Neural cell (in vitro differentiated cells): ENCODE measurements at regions not wholly inside any gene's neighbourhood (a gene's known extent, or its start where the extent isn't known, plus 50 kb on each side); places are given as distances from the start of the nearest gene placed in this dataset.

ENCODE experiments used
- H2AFZ ChIP-seq: fragments of 200-600, 300-800 bp; sonication (generic), shearing (Covaris generic); 2 replicates; pipeline ENCODE4 v1.6.0; 2014; ENCODE audit warnings: low read depth, mild to moderate bottlenecking, antibody characterized with exemption, low read length, moderate library complexity
- H3F3A ChIP-seq: fragments of 200-600 bp; shearing (Covaris generic); 2 replicates; pipeline ENCODE4 v1.6.1; 2016; ENCODE audit warnings: mild to moderate bottlenecking, moderate library complexity, mixed read lengths, antibody characterized with exemption, low read length; ENCODE audit not compliant: insufficient read depth, poor library complexity, severe bottlenecking
- H3K27ac ChIP-seq: fragments of 200-600, 300-800 bp; sonication (generic), shearing (Covaris generic); 2 replicates; pipeline ENCODE4 v1.5.1; 2014; ENCODE audit warnings: mild to moderate bottlenecking, low read length, moderate library complexity
- H3K27me3 ChIP-seq: fragments of 300-800, 200-600 bp; sonication (generic), shearing (Covaris generic); 2 replicates; pipeline ENCODE4 v1.6.0; 2014; ENCODE audit warnings: mild to moderate bottlenecking, low read depth, low read length, moderate library complexity; ENCODE audit not compliant: insufficient read depth
- H3K36me3 ChIP-seq: fragments of 300-800, 200-600 bp; sonication (generic), shearing (Covaris generic); 2 replicates; pipeline ENCODE4 v1.5.1; 2014; ENCODE audit warnings: mild to moderate bottlenecking, antibody characterized with exemption, low read length, moderate library complexity; ENCODE audit not compliant: insufficient read depth
- H3K4me2 ChIP-seq: fragments of 300-800, 200-600 bp; sonication (generic), shearing (Covaris generic); 2 replicates; pipeline ENCODE4 v1.6.0; 2014; ENCODE audit warnings: mild to moderate bottlenecking, low read length
- H3K4me3 ChIP-seq: fragments of 300-800, 200-600 bp; sonication (generic), shearing (Covaris generic); 2 replicates; pipeline ENCODE4 v1.5.1; 2014; ENCODE audit warnings: mild to moderate bottlenecking, low read length, moderate library complexity
- H3K79me2 ChIP-seq: fragments of 200-600 bp; shearing (Covaris generic); replicated peaks from 2 replicates; pipeline ENCODE4 v1.6.0; 2014; ENCODE audit warnings: mild to moderate bottlenecking, low read length, moderate library complexity; ENCODE audit not compliant: insufficient read depth
- H3K9ac ChIP-seq: fragments of 300-800, 200-600 bp; sonication (generic), shearing (Covaris generic); 2 replicates; pipeline ENCODE4 v1.6.1; 2016; ENCODE audit warnings: mild to moderate bottlenecking, low read length, mixed read lengths
- H3K9me2 ChIP-seq: fragments of 200-600 bp; shearing (Covaris generic); 2 replicates; pipeline ENCODE4 v1.6.1; 2016; ENCODE audit warnings: mild to moderate bottlenecking, low read length, mixed read lengths; ENCODE audit not compliant: insufficient read depth
- H3K9me3 ChIP-seq: fragments of 200-600, 300-800 bp; sonication (generic), shearing (Covaris generic); 2 replicates; pipeline ENCODE4 v1.6.1; 2016; ENCODE audit warnings: mild to moderate bottlenecking, mixed run types, low read length, moderate library complexity, mixed read lengths
- H4K20me1 ChIP-seq: fragments of 200-600 bp; shearing (Covaris generic); 2 replicates; pipeline ENCODE4 v1.6.1; 2016; ENCODE audit warnings: mild to moderate bottlenecking, mixed run types; ENCODE audit not compliant: insufficient read depth
- CTCF ChIP-seq: fragments of 450-650 bp; IDR thresholded peaks from 2 replicates; pipeline ENCODE4 v1.5.1; 2014; ENCODE audit warnings: antibody characterized with exemption, mild to moderate bottlenecking, moderate library complexity; ENCODE audit not compliant: poor library complexity, severe bottlenecking
- EP300 ChIP-seq: fragments of 450-650 bp; conservative IDR thresholded peaks from 2 replicates; pipeline ENCODE4 v1.6.1; 2014; ENCODE audit warnings: antibody characterized with exemption, mild to moderate bottlenecking, moderate library complexity; ENCODE audit not compliant: poor library complexity, severe bottlenecking
- EZH2 ChIP-seq: fragments of 200-600, 300-800 bp; shearing (Covaris generic), sonication (generic); IDR thresholded peaks from 2 replicates; pipeline ENCODE4 v1.6.1; 2014; ENCODE audit warnings: antibody characterized with exemption, low read length, borderline replicate concordance, mild to moderate bottlenecking; ENCODE audit not compliant: insufficient read depth, poor library complexity, severe bottlenecking
- MXI1 ChIP-seq: fragments of 450-650 bp; conservative IDR thresholded peaks from 2 replicates; pipeline ENCODE4 v1.6.1; 2014; ENCODE audit warnings: antibody characterized with exemption, mild to moderate bottlenecking; ENCODE audit not compliant: poor library complexity, severe bottlenecking
- POLR2AphosphoS5 ChIP-seq: IDR thresholded peaks from 2 replicates; pipeline ENCODE4 v1.6.1; 2012
- RAD21 ChIP-seq: fragments of 450-650 bp; conservative IDR thresholded peaks from 2 replicates; pipeline ENCODE4 v1.6.1; 2014; ENCODE audit warnings: antibody characterized with exemption, mild to moderate bottlenecking, moderate library complexity
- REST ChIP-seq: IDR thresholded peaks from 2 replicates; pipeline ENCODE4 v1.6.1; 2012; ENCODE audit warnings: borderline replicate concordance
- SMC3 ChIP-seq: fragments of 450-650 bp; conservative IDR thresholded peaks from 2 replicates; pipeline ENCODE4 v1.6.1; 2014; ENCODE audit warnings: antibody characterized with exemption, mild to moderate bottlenecking, moderate library complexity; ENCODE audit not compliant: poor library complexity
- TAF1 ChIP-seq: IDR thresholded peaks from 2 replicates; pipeline ENCODE4 v1.6.1; 2012; ENCODE audit warnings: low read depth

DNA sequence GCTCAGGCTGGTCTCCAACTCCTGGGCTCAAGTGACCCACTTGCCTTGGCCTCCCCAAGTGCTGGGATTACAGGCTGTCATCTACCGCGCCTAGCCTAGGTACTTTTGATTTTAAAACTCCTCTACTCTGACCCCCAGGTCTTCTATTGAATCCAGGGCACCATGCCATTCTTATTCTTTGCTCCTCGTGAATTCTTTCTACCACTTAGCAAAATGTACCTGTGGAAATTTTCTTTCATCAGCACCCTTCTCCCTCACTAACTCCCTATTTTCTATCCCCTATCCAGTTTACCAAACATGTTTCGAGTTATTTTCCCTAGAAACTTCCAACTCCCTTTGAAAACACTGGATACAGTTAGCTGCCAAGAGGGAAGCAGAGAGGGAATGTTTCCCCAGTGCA, 60.0 kb upstream of the RAPGEF2 start:
- Histone ChIP-seq H3K9me2 (no peaks in the 10 kb centered on the region), H3K36me3 (no peaks in the 10 kb centered on the region), H3K27me3 (no peaks in the 10 kb centered on the region), H3K79me2 (no peaks in the 10 kb centered on the region), H2AFZ (no peak overlapping the region), H3K9me3 (no peaks in the 10 kb centered on the region), H4K20me1 (no peaks in the 10 kb centered on the region), H3K4me2 (no peak overlapping the region), H3K27ac (no peak overlapping the region), H3K9ac (no peak overlapping the region), H3F3A (no peaks in the 10 kb centered on the region), H3K4me3 (no peak overlapping the region)
- TF ChIP-seq SMC3 (no peak), CTCF (no peak)

DNA sequence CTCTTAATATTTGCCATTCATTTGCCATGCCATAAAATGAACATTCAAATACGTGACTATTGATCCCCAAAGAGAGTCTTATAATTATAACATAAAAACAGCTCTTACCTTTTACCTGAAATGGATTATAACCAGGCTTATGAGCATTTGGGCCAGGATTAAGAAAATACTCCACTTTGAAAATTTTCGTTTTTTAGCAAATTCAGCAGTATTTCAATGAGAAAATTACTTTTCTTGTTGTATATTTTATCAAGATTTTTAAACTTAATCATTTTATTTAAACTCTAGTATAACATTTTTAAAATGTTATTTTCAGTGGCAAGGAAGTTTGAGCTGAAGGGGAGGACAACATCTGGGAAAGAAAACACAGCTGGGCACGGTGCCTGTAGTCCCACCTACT, 59.0 kb upstream of the RAPGEF2 start:
- Histone ChIP-seq H3K79me2 (no peaks in the 10 kb centered on the region), H3K36me3 (no peaks in the 10 kb centered on the region), H3K4me3 (no peak overlapping the region), H2AFZ (no peak overlapping the region), H4K20me1 (no peaks in the 10 kb centered on the region), H3K4me2 (no peak overlapping the region), H3K9me3 (no peaks in the 10 kb centered on the region), H3K9ac (no peak overlapping the region), H3K27me3 (no peaks in the 10 kb centered on the region), H3K9me2 (no peaks in the 10 kb centered on the region), H3K27ac (no peak overlapping the region), H3F3A (no peaks in the 10 kb centered on the region)
- TF ChIP-seq EP300 (no peak), SMC3 (no peak), RAD21 (no peak), POLR2AphosphoS5 (no peak), CTCF (no peak), REST (no peak), MXI1 (no peak), TAF1 (no peak), EZH2 (no peak)
